Stimulated activated naive CD8-positive, alpha-beta T cell treated with anti-CD3 and anti-CD28 coated beads, Interleukin-15, Interleukin-2, amounts not matched to agents 100 ng/mL and 50 ng/mL, for 24 hours (primary cell): ENCODE measurements at regions not wholly inside any gene's neighbourhood (a gene's known extent, or its start where the extent isn't known, plus 50 kb on each side); places are given as distances from the start of the nearest gene placed in this dataset.
"Not testable (repeated sequence)": the region's sequence is repeated elsewhere in the genome, so short reads cannot be mapped to it uniquely, and the experiment has no call there.

Source experiments
- H3K27ac Mint-ChIP-seq: one replicate; pipeline ENCODE4 v1.8.0; 2021; ENCODE audit warnings: mild to moderate bottlenecking, mixed read lengths
- H3K27me3 Mint-ChIP-seq: one replicate; pipeline ENCODE4 v1.8.0; 2021; ENCODE audit warnings: mixed read lengths
- H3K36me3 Mint-ChIP-seq: one replicate; pipeline ENCODE4 v1.8.0; 2021; ENCODE audit warnings: low read depth, mixed read lengths
- H3K4me1 Mint-ChIP-seq: one replicate; pipeline ENCODE4 v1.8.0; 2021; ENCODE audit warnings: low read depth, mixed read lengths
- H3K4me3 Mint-ChIP-seq: one replicate; pipeline ENCODE4 v1.8.0; 2021; ENCODE audit warnings: mild to moderate bottlenecking, mixed read lengths
- H3K9me3 Mint-ChIP-seq: one replicate; pipeline ENCODE4 v1.8.0; 2021; ENCODE audit warnings: mixed read lengths

DNA sequence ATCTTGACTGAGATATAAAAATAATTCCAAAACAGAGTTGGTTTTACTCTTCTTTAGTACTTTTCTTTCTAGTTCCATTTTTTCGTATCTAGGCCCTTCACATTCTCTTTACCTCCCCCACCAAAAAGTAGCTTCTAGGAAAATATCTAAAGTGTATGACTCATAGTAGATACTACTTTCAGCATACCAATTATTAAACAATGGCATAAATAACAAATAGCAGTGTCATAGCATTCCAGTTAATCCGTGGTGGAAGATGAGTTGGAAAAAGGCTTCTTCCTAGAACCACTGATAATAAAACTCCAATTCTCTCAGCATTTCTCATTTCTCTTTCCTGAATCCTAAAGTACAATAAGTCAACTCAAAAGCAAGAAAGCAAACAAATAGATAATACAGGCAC lies 859.0 kb upstream of the B3GALT2 start:
- no peaks in the 10 kb centered on the region for H3K27me3 Mint-ChIP-seq
- no peaks in the 10 kb centered on the region for H3K9me3 Mint-ChIP-seq
- H3K27ac Mint-ChIP-seq, result no peak overlapping the region
- no peaks in the 10 kb centered on the region for H3K36me3 Mint-ChIP-seq
- no peak overlapping the region for H3K4me3 Mint-ChIP-seq
- H3K4me1 Mint-ChIP-seq, result peaks cover 12% of the 10 kb centered on the region

DNA sequence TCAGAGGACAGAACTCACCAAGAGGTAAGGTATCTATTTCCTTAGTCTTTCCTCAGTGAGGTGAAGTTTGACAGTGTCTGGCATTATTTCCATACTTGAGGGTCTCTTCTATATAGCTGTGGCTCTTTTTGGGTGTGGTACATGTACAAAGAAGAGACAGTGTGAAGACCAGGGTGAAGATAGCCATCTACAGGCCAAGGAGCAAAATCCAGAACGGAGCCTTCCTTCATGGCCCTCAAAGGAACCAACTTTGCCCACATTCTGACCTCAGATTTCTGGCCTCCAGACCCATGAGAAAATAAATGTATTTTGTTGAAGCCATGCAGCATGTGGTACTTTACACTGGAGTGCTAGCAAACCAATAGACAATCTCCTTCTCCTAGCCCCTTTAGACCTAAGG lies 858.5 kb upstream of the B3GALT2 start:
- Mint-ChIP-seq H3K27me3 (no peaks in the 10 kb centered on the region), H3K36me3 (no peaks in the 10 kb centered on the region), H3K27ac (no peak overlapping the region)

DNA sequence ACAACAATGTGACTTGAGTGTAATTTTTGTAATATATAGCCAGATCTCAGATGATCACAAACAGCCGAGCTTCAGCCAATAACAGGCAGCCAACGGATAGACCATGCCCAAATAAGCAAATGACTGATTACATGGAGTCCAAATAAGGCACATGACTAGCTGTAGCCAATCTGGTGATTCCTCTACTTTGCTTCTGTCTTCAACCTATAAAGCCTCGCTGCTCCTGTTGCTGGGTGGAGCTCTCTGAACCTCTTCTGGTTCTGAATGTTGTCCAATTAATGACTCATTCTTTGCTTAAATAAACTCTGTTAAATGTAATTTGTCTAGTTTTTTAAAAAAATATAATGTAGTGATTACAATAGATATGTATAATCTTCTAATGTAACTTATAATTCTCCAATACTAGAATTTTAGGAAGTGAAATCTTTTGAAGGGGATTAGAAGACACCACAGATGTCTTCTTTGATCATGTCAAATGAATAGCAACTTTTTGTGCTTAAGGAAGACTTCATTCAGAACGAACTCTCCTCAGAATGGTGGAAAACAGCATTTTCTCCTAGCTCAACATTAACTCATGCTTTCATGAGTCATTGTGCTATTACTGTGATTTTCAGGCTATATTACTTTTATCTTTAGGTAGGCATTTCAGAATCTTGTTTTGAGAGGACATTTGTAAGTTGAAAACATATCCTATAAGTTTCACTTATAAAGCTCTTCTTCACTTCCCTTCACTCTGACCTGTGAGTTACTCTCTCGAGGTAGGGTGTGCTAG lies 857.8 kb upstream of the B3GALT2 start:
- Mint-ChIP-seq H3K27me3 (no peaks in the 10 kb centered on the region), H3K27ac (no peak overlapping the region), H3K4me3 (no peak overlapping the region), H3K4me1 (peaks cover 18% of the 10 kb centered on the region), H3K36me3 (no peaks in the 10 kb centered on the region), H3K9me3 (no peaks in the 10 kb centered on the region)

More for the DNA sequence above, 858.5 kb upstream of the B3GALT2 start:
- Mint-ChIP-seq H3K4me1 (peaks cover 13% of the 10 kb centered on the region), H3K4me3 (no peak overlapping the region), H3K9me3 (no peaks in the 10 kb centered on the region)

DNA sequence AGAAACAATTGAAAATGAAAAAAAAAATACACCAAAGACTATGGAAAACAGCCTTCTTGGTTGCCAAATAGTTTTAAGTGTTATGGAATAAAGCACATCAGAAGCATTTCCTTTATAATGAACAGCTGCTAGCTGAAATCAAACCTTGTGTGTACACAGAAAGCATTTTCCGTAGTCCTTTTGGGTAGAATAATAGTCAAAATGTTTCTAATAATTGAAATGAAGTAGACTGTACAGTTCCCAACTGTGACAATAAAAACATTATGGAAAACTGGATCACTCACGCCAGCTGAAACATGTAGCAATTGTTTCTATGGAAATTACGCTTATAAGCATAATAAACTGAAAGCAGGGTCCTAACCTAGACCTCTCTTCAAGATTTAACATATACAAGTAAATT lies 856.3 kb upstream of the B3GALT2 start:
- H3K27me3 Mint-ChIP-seq, result no peaks in the 10 kb centered on the region
- H3K27ac Mint-ChIP-seq, result no peak overlapping the region
- no peak overlapping the region for H3K4me3 Mint-ChIP-seq
- H3K9me3 Mint-ChIP-seq, result no peaks in the 10 kb centered on the region
- no peaks in the 10 kb centered on the region for H3K36me3 Mint-ChIP-seq
- H3K4me1 Mint-ChIP-seq, result peaks cover 22% of the 10 kb centered on the region

DNA sequence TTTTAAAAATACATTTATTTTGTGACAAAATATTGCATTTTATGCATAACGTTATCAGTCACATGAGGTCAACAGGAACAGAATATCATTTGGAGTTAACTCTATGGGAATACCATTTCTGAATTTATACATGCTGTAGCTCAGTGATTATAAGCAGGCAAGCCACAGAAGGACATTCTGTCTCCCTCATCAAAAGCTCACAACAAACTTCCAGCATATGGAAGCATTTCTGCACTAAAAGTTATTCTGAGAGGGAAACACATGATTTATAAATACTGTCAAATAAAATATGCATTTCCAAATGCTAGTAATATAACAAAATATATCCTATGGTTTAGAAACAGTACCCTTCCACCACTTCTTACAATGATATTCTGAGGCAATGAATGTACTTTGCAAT lies 854.1 kb upstream of the B3GALT2 start:
- H3K9me3 Mint-ChIP-seq, result peaks cover 1% of the 10 kb centered on the region
- no peak overlapping the region for H3K27ac Mint-ChIP-seq
- no peaks in the 10 kb centered on the region for H3K36me3 Mint-ChIP-seq
- H3K27me3 Mint-ChIP-seq, result no peaks in the 10 kb centered on the region
- H3K4me3 Mint-ChIP-seq, result no peak overlapping the region
- peaks cover 19% of the 10 kb centered on the region for H3K4me1 Mint-ChIP-seq

DNA sequence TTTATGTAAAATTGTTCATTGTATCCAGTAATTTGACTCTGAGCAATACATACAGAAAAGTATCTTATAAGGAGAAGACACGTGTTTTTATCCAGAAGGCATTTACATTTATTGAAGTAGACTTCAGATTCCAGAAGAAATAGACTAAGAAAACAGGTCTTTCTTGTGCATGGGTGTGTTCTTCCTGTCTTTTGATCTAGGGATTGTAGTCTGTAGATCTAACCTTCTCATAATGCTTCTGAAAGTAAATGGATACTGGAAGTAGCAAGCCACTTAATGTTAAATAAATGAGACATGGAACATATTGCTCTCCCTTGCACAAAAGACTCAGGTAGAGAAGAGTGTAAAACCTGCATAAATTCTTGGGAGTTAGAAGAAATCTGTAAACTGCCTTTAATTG lies 853.2 kb upstream of the B3GALT2 start:
- no peaks in the 10 kb centered on the region for H3K36me3 Mint-ChIP-seq
- no peaks in the 10 kb centered on the region for H3K27me3 Mint-ChIP-seq
- H3K4me1 Mint-ChIP-seq, result peaks cover 12% of the 10 kb centered on the region
- H3K4me3 Mint-ChIP-seq, result no peak overlapping the region
- H3K9me3 Mint-ChIP-seq, result peaks cover 7% of the 10 kb centered on the region
- no peak overlapping the region for H3K27ac Mint-ChIP-seq

DNA sequence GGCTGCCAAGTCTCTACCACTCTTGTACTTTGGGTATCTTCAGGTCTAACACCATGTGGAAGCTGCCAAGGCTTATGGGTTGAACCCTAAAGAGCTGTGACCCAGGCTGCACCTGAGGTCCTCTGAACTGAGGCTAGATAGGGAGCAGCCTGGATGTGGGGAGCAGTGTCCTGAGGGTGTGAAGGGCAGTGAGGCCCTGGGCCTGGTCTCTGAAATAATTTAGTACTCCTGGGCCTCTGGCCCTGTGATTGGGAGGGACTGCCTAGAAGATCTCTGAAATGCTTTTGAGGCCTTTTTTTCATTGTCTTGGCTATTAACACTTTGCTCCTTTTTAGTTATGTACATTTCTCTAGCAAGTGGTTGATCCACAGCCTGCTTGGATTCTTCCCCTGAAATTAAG lies 847.2 kb upstream of the B3GALT2 start:
- H3K27ac Mint-ChIP-seq, result no peak overlapping the region
- no peaks in the 10 kb centered on the region for H3K27me3 Mint-ChIP-seq
- peaks cover 5% of the 10 kb centered on the region for H3K36me3 Mint-ChIP-seq
- no peak overlapping the region for H3K4me3 Mint-ChIP-seq
- H3K4me1 Mint-ChIP-seq, result no peaks in the 10 kb centered on the region
- H3K9me3 Mint-ChIP-seq, result peaks cover 21% of the 10 kb centered on the region

DNA sequence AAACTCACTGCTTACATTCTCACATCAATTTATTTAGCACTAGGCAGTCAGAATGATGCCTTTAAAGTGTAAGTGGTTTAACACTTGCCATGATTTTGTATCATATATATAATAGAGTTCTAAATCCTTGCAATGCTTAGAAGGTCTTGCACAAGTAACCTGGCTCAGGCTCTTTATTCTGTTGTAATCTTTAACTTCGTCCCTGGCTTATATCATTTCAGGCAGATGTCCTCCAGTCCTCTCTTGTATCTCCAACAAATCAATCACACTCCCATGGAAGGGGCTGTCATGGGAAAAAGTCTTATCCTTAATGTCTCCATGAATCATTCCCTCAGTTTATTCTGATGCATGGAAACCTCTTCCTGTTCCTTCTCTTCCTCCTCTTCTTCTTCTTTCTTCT lies 841.6 kb upstream of the B3GALT2 start:
- peaks cover 14% of the 10 kb centered on the region for H3K9me3 Mint-ChIP-seq
- no peaks in the 10 kb centered on the region for H3K36me3 Mint-ChIP-seq
- H3K4me3 Mint-ChIP-seq, result no peak overlapping the region
- no peaks in the 10 kb centered on the region for H3K4me1 Mint-ChIP-seq
- no peaks in the 10 kb centered on the region for H3K27me3 Mint-ChIP-seq
- H3K27ac Mint-ChIP-seq, result no peak overlapping the region

DNA sequence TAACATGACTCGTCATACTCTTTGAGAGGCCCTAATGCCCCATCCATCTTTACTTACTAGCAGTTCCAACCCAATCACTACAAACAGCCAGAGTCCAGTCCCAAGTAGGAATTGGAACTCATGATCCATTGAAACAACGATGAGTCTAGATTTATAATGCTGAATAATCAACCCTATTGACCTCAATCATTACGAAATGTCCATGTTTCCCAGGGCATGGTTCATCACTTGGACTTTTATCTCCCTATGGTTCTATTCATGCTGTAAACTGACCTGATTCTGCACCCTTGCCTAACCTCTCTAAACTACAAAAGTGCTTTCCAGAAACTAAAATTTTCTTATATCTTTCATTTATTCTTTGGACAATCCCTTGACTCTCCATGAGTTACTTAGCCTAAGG lies 840.0 kb upstream of the B3GALT2 start:
- Mint-ChIP-seq H3K36me3 (no peaks in the 10 kb centered on the region), H3K9me3 (peaks cover 10% of the 10 kb centered on the region), H3K27ac (no peak overlapping the region), H3K27me3 (no peaks in the 10 kb centered on the region), H3K4me3 (no peak overlapping the region), H3K4me1 (no peaks in the 10 kb centered on the region)

DNA sequence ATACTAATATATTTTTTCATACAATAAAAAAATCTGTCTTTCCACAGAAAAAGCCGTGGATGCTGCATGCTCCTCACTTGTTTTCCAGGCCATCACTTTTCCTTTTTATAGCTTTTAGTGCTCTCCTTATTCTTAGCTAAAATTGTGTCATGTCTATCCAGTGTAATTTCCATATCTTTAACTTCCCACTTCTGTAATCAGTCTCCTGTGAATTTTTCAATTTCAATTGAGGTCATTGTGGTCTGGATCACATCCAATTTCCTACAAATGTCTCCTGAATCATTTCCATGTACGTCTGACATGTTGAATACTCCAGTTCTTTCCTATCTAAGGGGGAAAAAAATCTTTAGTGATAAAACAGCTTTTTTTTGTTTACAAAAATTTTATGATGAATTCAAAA lies 838.2 kb upstream of the B3GALT2 start:
- Mint-ChIP-seq H3K36me3 (no peaks in the 10 kb centered on the region), H3K9me3 (peaks cover 14% of the 10 kb centered on the region), H3K27me3 (no peaks in the 10 kb centered on the region), H3K4me1 (no peaks in the 10 kb centered on the region), H3K27ac (no peak overlapping the region), H3K4me3 (no peak overlapping the region)

DNA sequence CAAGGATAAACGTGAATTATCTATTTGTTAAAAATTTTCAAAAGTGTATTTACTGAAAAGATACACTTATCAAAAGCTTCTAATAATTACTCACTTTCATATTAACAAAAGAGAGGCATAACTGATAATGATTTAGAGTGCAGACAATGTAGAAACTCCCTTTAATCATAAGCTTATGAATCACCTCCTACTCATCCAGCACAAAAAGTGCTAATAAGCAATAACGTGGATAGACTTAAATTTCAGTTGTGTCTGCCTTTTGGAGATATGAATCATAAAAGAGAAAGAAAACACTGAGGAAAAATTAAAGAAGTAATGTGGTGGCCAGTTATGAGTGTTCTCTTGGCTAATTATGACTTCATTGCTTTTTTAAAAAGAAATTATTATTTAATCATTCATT lies 827.6 kb upstream of the B3GALT2 start:
- H3K4me3 Mint-ChIP-seq, result no peak overlapping the region
- no peaks in the 10 kb centered on the region for H3K4me1 Mint-ChIP-seq
- no peaks in the 10 kb centered on the region for H3K36me3 Mint-ChIP-seq
- H3K9me3 Mint-ChIP-seq, result peaks cover 3% of the 10 kb centered on the region
- H3K27ac Mint-ChIP-seq, result no peak overlapping the region
- no peaks in the 10 kb centered on the region for H3K27me3 Mint-ChIP-seq

DNA sequence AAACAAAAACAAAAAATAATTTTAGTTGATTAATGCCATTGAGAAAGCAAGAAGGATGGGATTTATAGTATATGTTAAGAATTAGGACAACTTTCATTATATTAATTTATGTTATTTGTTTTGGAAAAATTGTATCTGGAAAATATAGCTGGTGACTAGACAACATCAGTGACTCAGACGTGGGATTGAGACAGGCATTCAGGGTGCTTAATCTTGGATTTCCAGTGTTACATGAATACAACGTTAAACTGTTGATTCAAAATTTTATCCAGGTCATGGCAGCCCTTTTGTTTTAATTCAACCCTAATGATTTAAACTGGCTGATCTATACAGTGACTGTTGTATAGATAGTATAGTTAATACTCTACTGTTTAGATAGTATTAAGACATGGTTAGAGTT lies 827.1 kb upstream of the B3GALT2 start:
- peaks cover 3% of the 10 kb centered on the region for H3K9me3 Mint-ChIP-seq

DNA sequence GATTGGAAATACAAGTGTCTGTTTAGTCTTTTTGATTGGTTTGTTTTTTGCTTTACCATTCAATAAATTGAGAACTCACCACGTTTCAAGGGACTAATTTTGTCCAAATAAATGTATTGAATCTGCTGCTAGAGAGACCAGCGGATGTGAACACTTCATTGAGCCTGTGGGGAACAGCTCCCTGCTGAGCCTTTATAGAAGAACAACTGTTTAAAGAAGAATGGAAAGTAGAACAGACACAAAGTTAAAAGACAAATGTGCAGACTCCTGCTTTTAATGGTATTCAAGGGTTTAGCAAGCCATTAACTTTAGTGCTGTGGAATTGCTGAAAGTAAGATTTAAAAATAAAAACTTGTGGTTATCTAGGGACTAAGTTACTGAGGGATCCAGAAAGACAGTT lies 817.7 kb upstream of the B3GALT2 start:
- Mint-ChIP-seq H3K9me3 (no peaks in the 10 kb centered on the region), H3K27ac (no peak overlapping the region), H3K4me3 (no peak overlapping the region), H3K4me1 (no peaks in the 10 kb centered on the region), H3K27me3 (no peaks in the 10 kb centered on the region), H3K36me3 (no peaks in the 10 kb centered on the region)

More for the DNA sequence above, 827.1 kb upstream of the B3GALT2 start:
- Mint-ChIP-seq H3K27ac (no peak overlapping the region), H3K27me3 (no peaks in the 10 kb centered on the region), H3K4me1 (no peaks in the 10 kb centered on the region), H3K4me3 (no peak overlapping the region), H3K36me3 (no peaks in the 10 kb centered on the region)

DNA sequence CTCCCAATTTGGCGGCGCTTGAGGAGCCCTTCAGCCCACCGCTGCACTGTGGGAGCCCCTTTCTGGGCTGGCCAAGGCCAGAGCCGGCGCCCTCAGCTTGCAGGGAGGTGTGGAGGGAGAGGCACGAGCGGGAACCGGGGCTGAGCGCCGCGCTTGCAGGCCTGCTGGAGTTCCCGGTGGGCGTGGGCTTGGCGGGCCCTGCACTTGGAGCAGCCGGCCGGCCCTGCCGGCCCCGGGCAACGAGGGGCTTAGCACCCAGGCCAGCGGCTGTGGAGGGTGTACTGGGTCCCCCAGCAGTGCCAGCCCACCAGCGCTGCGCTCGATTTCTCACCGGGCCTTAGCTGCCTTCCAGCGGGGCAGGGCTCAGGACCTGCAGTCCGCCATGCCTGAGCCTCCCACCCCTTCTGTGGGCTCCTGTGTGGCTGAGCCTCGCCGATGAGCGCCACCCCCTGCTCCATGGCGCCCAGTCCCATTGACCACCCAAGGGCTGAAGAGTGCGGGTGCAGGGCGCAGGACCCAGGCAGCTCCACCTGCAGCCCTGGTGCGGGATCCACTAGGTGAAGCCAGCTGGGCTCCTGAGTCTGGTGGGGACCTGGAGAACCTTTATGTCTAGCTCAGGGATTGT lies 815.4 kb upstream of the B3GALT2 start:
- not testable (repeated sequence) for H3K4me3 Mint-ChIP-seq, H3K36me3 Mint-ChIP-seq, H3K27ac Mint-ChIP-seq, H3K4me1 Mint-ChIP-seq, H3K9me3 Mint-ChIP-seq, H3K27me3 Mint-ChIP-seq

DNA sequence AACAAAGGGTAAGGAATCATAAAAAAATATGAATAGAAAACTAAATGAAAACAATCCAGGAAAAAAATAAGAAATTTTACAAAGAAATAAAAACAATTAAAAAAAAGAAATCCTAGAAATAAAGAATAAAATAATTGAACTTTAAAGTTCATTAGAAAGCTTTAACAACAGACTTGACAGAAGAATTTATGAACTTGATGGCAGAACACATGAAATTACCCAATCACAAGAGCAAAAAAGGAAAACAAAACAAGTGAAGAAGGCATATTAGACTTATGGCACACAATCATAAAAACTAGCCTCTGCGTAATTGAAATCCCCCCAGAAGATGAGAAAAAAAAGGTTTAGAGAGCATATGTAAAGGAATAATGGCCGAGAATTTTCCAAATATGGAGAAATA lies 802.5 kb upstream of the B3GALT2 start:
- peaks cover 8% of the 10 kb centered on the region for H3K36me3 Mint-ChIP-seq
- no peaks in the 10 kb centered on the region for H3K4me1 Mint-ChIP-seq
- no peak overlapping the region for H3K27ac Mint-ChIP-seq
- peaks cover 34% of the 10 kb centered on the region for H3K9me3 Mint-ChIP-seq
- no peaks in the 10 kb centered on the region for H3K27me3 Mint-ChIP-seq
- H3K4me3 Mint-ChIP-seq, result no peak overlapping the region

DNA sequence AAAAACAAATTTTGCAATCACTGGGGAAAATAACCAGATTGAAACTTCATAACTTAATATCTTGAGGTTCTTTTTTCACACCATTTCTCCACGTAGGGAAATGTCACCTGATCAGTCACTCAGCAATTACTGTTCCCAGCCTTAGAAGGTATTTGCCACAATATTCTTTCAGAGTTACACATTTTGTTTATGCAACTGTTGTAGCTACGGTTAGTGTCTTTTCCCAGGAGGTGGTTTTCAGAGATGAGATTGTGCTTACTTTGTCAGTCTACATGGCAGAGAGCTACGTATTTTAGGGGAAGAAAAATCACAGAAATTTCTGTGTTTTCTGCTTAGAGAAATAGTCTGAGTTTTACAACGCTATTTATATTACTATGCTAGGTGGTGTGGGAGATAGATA lies 792.8 kb upstream of the B3GALT2 start:
- peaks cover 4% of the 10 kb centered on the region for H3K9me3 Mint-ChIP-seq
- no peaks in the 10 kb centered on the region for H3K36me3 Mint-ChIP-seq
- no peaks in the 10 kb centered on the region for H3K4me1 Mint-ChIP-seq
- H3K4me3 Mint-ChIP-seq, result no peak overlapping the region
- H3K27me3 Mint-ChIP-seq, result no peaks in the 10 kb centered on the region
- no peak overlapping the region for H3K27ac Mint-ChIP-seq
